Lower lobe of right lung (tissue), 2 donors: ENCODE measurements at regions not wholly inside any gene's neighbourhood (a gene's known extent, or its start where the extent isn't known, plus 50 kb on each side); places are given as distances from the start of the nearest gene placed in this dataset.

Experiments
- ATAC-seq, 2 donors: fragments of 200-7000 bp; cut with Tn5 transposase; one replicate each; pipeline ENCODE4 v1.9.1; 2020 to 2022; ENCODE audit warnings: mild to moderate bottlenecking in 2 of 2, moderate library complexity in 2 of 2
- DNase-seq: peaks from one replicate; pipeline ENCODE4 v3.0.0-alpha.2; 2020
- H3K27ac ChIP-seq: fragments of 200-600 bp; one replicate; pipeline ENCODE4 v1.8.0; 2022
- H3K27me3 ChIP-seq: fragments of 200-600 bp; one replicate; pipeline ENCODE4 v1.8.0; 2022; ENCODE audit warnings: low read depth
- H3K36me3 ChIP-seq: fragments of 200-600 bp; one replicate; pipeline ENCODE4 v1.8.0; 2022; ENCODE audit warnings: mild to moderate bottlenecking
- H3K4me1 ChIP-seq: fragments of 200-600 bp; one replicate; pipeline ENCODE4 v1.8.0; 2022
- H3K4me3 ChIP-seq: fragments of 200-600 bp; one replicate; pipeline ENCODE4 v1.8.0; 2022; ENCODE audit warnings: mild to moderate bottlenecking
- H3K9me3 ChIP-seq: fragments of 200-600 bp; one replicate; pipeline ENCODE4 v1.8.0; 2022
- CTCF ChIP-seq: fragments of 200-600 bp; IDR thresholded peaks from one replicate; pipeline ENCODE4 v1.8.0; 2022; ENCODE audit warnings: antibody characterized with exemption, mild to moderate bottlenecking
- intact Hi-C: fragments of 100-400 bp; cut with DNase I; formaldehyde crosslinking; loops from one replicate; pipeline ENCODE4 v1.11.0; 2022
- donor health status: DM: no; HTN: yes; CAD: no; lungs with severe emphysema.

- H3K27ac ChIP-seq: no peak overlapping the region
- no peak for TF ChIP-seq CTCF
- no peak for ATAC-seq
- intact Hi-C loops: no loop called here
- no peaks in the 10 kb centered on the region for H3K4me1 ChIP-seq
- H3K9me3 ChIP-seq: no peaks in the 10 kb centered on the region
- no peak for DNase-seq
- no peaks in the 10 kb centered on the region for H3K36me3 ChIP-seq
- H3K27me3 ChIP-seq: no peaks in the 10 kb centered on the region
- no peak overlapping the region for H3K4me3 ChIP-seq
Measured at GRCh38 chr3:110708156-110708555, 363.5 kb upstream of the NECTIN3 start.

- Histone ChIP-seq H3K4me3 (no peak overlapping the region), H3K4me1 (no peaks in the 10 kb centered on the region), H3K27ac (no peak overlapping the region), H3K9me3 (no peaks in the 10 kb centered on the region), H3K27me3 (no peaks in the 10 kb centered on the region), H3K36me3 (no peaks in the 10 kb centered on the region)
- ATAC-seq (no peak), DNase-seq (no peak)
- intact Hi-C loops: no loop called here
- TF ChIP-seq CTCF: no peak
Measured at GRCh38 chr3:110710156-110710555, 361.5 kb upstream of the NECTIN3 start.

- Histone ChIP-seq H3K36me3 (no peaks in the 10 kb centered on the region), H3K9me3 (no peaks in the 10 kb centered on the region), H3K27ac (no peak overlapping the region), H3K27me3 (no peaks in the 10 kb centered on the region), H3K4me1 (no peaks in the 10 kb centered on the region), H3K4me3 (no peak overlapping the region)
- ATAC-seq (no peak), DNase-seq (no peak)
- intact Hi-C loops: no loop called here
- no peak for TF ChIP-seq CTCF
Measured at GRCh38 chr3:110710603-110711002, 361.0 kb upstream of the NECTIN3 start.

GRCh38 chr3:110711130-110711832, 360.3 kb upstream of the NECTIN3 start:
- TF ChIP-seq CTCF: no peak
- no peak for ATAC-seq
- Histone ChIP-seq H3K9me3 (no peaks in the 10 kb centered on the region), H3K36me3 (no peaks in the 10 kb centered on the region), H3K27ac (no peak overlapping the region), H3K4me1 (no peaks in the 10 kb centered on the region), H3K27me3 (no peaks in the 10 kb centered on the region), H3K4me3 (no peak overlapping the region)
- intact Hi-C loops: no loop called here
- DNase-seq: no peak

GRCh38 chr3:110711851-110712516, 359.6 kb upstream of the NECTIN3 start:
- no peak for DNase-seq
- no peak for TF ChIP-seq CTCF
- Histone ChIP-seq H3K27ac (no peak overlapping the region), H3K9me3 (no peaks in the 10 kb centered on the region), H3K4me1 (no peaks in the 10 kb centered on the region), H3K36me3 (no peaks in the 10 kb centered on the region), H3K27me3 (no peaks in the 10 kb centered on the region), H3K4me3 (no peak overlapping the region)
- no peak for ATAC-seq
- intact Hi-C loops: no loop called here
